GM12878 (cell line): ENCODE measurements at regions not wholly inside any gene's neighbourhood (a gene's known extent, or its start where the extent isn't known, plus 50 kb on each side); places are given as distances from the start of the nearest gene placed in this dataset.

ENCODE experiments used
- ATAC-seq: fragments of 200-7000 bp; cut with Tn5 transposase; 3 replicates; pipeline ENCODE4 v1.9.1; 2020; ENCODE audit warnings: mild to moderate bottlenecking, moderate library complexity
- BruUV-seq: library from RNA; stranded (reverse); fragments of 400-500 nt; replicated peaks from 2 replicates; lab custom pipeline; 2021; lab: Mats Ljungman, UMichigan
- CTCF ChIA-PET: fragments of 300-600 bp; sonication (Branson Sonifier 250); formaldehyde crosslinking; extraction: SDS; loops from one replicate; lab custom pipeline; 2021; ENCODE audit warnings: inconsistent platforms; lab: Yijun Ruan, JAX
- POLR2A ChIA-PET: fragments of 350-600 bp; formaldehyde crosslinking; extraction: SDS; loops from one replicate; lab custom pipeline; 2021; ENCODE audit warnings: inconsistent platforms; lab: Charles Lee
- RAD21 ChIA-PET: fragments of 300-600 bp; sonication (Branson Sonifier 250); formaldehyde crosslinking; loops from one replicate; lab custom pipeline; 2023; ENCODE audit warnings: antibody characterized with exemption; ENCODE audit not compliant: unreplicated experiment; lab: Charles Lee
- SMC1A ChIA-PET: fragments of 300-600 bp; sonication (Branson Sonifier 250); formaldehyde crosslinking; loops from one replicate; lab custom pipeline; 2023; ENCODE audit not compliant: unreplicated experiment, uncharacterized antibody; lab: Charles Lee
- DNase-seq: peaks from one replicate; pipeline ENCODE4 v3.0.0-alpha.2; 2011; ENCODE audit warnings: low read depth, low spot score
- FAIRE-seq: peaks from 3 replicates; lab custom pipeline; 2011; peaks lifted over from hg19 to GRCh38; lab: Jason Lieb, UNC
- H2AFZ ChIP-seq: 2 replicates; pipeline ENCODE4 v1.6.0; 2011; ENCODE audit warnings: low read depth, low read length, control low read depth; ENCODE audit not compliant: control insufficient read depth
- H3K27ac ChIP-seq: 2 replicates; pipeline ENCODE4 v1.5.1; 2011; ENCODE audit warnings: control low read depth; ENCODE audit not compliant: control insufficient read depth, insufficient read depth
- H3K27me3 ChIP-seq, 2 experiments: replicated peaks in 1 of 2; 2 replicates each; pipeline versions ENCODE4 v1.6.0 to v1.6.1; 2011; ENCODE audit warnings: low read length in 1 of 2; ENCODE audit not compliant: control insufficient read depth in 2 of 2, insufficient read depth in 2 of 2
- H3K36me3 ChIP-seq, 2 experiments: 2 replicates each; pipeline ENCODE4 v1.5.1; 2011; ENCODE audit warnings: low read length in 1 of 2; ENCODE audit not compliant: control insufficient read depth in 2 of 2, insufficient read depth in 2 of 2
- H3K4me1 ChIP-seq: 2 replicates; pipeline ENCODE4 v1.6.1; 2011; ENCODE audit warnings: mild to moderate bottlenecking, low read length, moderate library complexity, mixed read lengths; ENCODE audit not compliant: control insufficient read depth, insufficient read depth
- H3K4me2 ChIP-seq: 2 replicates; pipeline ENCODE4 v1.6.0; 2011; ENCODE audit warnings: control low read depth; ENCODE audit not compliant: control insufficient read depth, insufficient read depth
- H3K4me3 ChIP-seq: fragments of 200-600 bp; sonication (generic); 2 replicates; pipeline ENCODE4 v1.5.1; 2016
- H3K79me2 ChIP-seq: 2 replicates; pipeline ENCODE4 v1.6.0; 2011; ENCODE audit warnings: low read length; ENCODE audit not compliant: control insufficient read depth, insufficient read depth
- H3K9ac ChIP-seq: 2 replicates; pipeline ENCODE4 v1.8.0; 2011; ENCODE audit warnings: low read length, control low read depth, mixed read lengths; ENCODE audit not compliant: control insufficient read depth, insufficient read depth
- H3K9me3 ChIP-seq: replicated peaks from 3 replicates; pipeline ENCODE4 v1.5.1; 2011; ENCODE audit warnings: mild to moderate bottlenecking, low read length; ENCODE audit not compliant: control insufficient read depth, insufficient read depth
- H4K20me1 ChIP-seq: 2 replicates; pipeline ENCODE4 v1.6.0; 2011; ENCODE audit not compliant: control insufficient read depth, insufficient read depth
- FOXM1 ChIP-seq: IDR thresholded peaks from 2 replicates; pipeline ENCODE4 v1.6.1; 2012; ENCODE audit warnings: low read depth, mild to moderate bottlenecking, inconsistent platforms, low read length, moderate library complexity
- GABPA ChIP-seq: IDR thresholded peaks from 2 replicates; pipeline ENCODE4 v1.6.1; 2014; ENCODE audit warnings: antibody characterized with exemption, low read depth, mild to moderate bottlenecking, inconsistent platforms
- KAT2A ChIP-seq: conservative IDR thresholded peaks from 2 replicates; pipeline ENCODE4 v1.6.1; 2011; ENCODE audit warnings: low read depth, low read length; ENCODE audit not compliant: control insufficient read depth
- KLF5 ChIP-seq: fragments of 450-650 bp; IDR thresholded peaks from 2 replicates; pipeline ENCODE4 v1.6.1; 2014; ENCODE audit warnings: mild to moderate bottlenecking; ENCODE audit not compliant: partially characterized antibody
- MTA3 ChIP-seq: IDR thresholded peaks from 2 replicates; pipeline ENCODE4 v1.6.1; 2012; ENCODE audit warnings: low read length, inconsistent platforms, borderline replicate concordance
- POLR2AphosphoS5 ChIP-seq: IDR thresholded peaks from 2 replicates; pipeline ENCODE4 v1.6.1; 2011; ENCODE audit warnings: mild to moderate bottlenecking, low read length, inconsistent platforms
- RAD21 ChIP-seq: IDR thresholded peaks from 2 replicates; pipeline ENCODE4 v1.6.1; 2011; ENCODE audit warnings: mild to moderate bottlenecking, low read depth, low read length, moderate library complexity; ENCODE audit not compliant: insufficient read depth
- SMAD5 ChIP-seq: IDR thresholded peaks from 2 replicates; pipeline ENCODE4 v1.6.1; 2016; ENCODE audit warnings: antibody characterized with exemption, low read depth
- WGBS: methylation state at CpG from one replicate; pipeline ENCODE4 v1.1.6; 2016; ENCODE audit warnings: low lambda C conversion rate; ENCODE audit not compliant: insufficient replicate concordance, insufficient coverage; ENCODE audit errors: missing lambda C conversion rate; 5-methylcytosine and 5-hydroxymethylcytosine counted together
- in situ Hi-C: fragments of 300-500 bp; cut with MboI; formaldehyde crosslinking; loops from 9 replicates; pipeline ENCODE4 v1.14.3; 2018; ENCODE audit warnings: mixed read lengths
- intact Hi-C: fragments of 100-400 bp; cut with micrococcal nuclease; formaldehyde crosslinking; loops from one replicate; pipeline ENCODE4 v1.14.2; 2022; ENCODE audit not compliant: unreplicated experiment
- TF ChIP-seq, protein P1 (sequence below): fragments of 450-650 bp; IDR thresholded peaks from 2 replicates; pipeline ENCODE4 v1.6.1; 2016; ENCODE audit warnings: mild to moderate bottlenecking, moderate library complexity, borderline replicate concordance

DNA sequence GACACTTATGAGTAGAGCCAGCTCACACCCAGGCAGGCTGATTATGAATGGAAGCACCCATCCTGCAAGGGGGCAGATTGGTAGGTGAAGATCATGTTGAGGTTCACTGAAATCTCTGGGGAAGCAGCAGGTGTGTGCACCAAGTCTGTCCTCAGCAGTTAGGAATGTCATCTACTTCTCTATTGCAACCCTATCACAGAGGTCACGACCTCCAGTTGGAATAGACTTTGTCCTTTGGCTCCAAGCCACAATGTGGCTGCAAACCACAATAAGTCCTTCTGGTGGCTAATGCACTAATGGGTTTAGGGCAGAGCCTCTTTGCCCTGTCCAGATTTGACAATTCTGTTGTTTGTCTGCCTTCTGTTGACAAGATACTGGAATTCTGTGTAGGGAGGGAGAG lies 1056.7 kb downstream of the PCDH19 start:
- Histone ChIP-seq H3K27me3 (no peaks in the 10 kb centered on the region), H3K4me1 (no peaks in the 10 kb centered on the region), H3K36me3 (no peaks in the 10 kb centered on the region), H2AFZ (no peak overlapping the region), H3K9ac (no peak overlapping the region), H3K4me3 (no peak overlapping the region), H3K9me3 (no peaks in the 10 kb centered on the region), H4K20me1 (no peaks in the 10 kb centered on the region), H3K4me2 (no peak overlapping the region), H3K79me2 (no peaks in the 10 kb centered on the region), H3K27ac (no peak overlapping the region)
- ATAC-seq: no peak
- DNase-seq: no peak
- ChIA-PET CTCF (no interaction called here), POLR2A (no interaction called here), SMC1A (no interaction called here), RAD21 (no interaction called here)
- intact Hi-C loops: no loop called here
- no TSS peak for BruUV-seq
- FAIRE-seq: no peak
- WGBS: 13% methylated on average over 1 of the region's 1 CpG
- TF ChIP-seq, protein P1, sequence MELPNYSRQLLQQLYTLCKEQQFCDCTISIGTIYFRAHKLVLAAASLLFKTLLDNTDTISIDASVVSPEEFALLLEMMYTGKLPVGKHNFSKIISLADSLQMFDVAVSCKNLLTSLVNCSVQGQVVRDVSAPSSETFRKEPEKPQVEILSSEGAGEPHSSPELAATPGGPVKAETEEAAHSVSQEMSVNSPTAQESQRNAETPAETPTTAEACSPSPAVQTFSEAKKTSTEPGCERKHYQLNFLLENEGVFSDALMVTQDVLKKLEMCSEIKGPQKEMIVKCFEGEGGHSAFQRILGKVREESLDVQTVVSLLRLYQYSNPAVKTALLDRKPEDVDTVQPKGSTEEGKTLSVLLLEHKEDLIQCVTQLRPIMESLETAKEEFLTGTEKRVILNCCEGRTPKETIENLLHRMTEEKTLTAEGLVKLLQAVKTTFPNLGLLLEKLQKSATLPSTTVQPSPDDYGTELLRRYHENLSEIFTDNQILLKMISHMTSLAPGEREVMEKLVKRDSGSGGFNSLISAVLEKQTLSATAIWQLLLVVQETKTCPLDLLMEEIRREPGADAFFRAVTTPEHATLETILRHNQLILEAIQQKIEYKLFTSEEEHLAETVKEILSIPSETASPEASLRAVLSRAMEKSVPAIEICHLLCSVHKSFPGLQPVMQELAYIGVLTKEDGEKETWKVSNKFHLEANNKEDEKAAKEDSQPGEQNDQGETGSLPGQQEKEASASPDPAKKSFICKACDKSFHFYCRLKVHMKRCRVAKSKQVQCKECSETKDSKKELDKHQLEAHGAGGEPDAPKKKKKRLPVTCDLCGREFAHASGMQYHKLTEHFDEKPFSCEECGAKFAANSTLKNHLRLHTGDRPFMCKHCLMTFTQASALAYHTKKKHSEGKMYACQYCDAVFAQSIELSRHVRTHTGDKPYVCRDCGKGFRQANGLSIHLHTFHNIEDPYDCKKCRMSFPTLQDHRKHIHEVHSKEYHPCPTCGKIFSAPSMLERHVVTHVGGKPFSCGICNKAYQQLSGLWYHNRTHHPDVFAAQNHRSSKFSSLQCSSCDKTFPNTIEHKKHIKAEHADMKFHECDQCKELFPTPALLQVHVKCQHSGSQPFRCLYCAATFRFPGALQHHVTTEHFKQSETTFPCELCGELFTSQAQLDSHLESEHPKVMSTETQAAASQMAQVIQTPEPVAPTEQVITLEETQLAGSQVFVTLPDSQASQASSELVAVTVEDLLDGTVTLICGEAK: no peak
- TF ChIP-seq KAT2A: no peak
- TF ChIP-seq POLR2AphosphoS5: no peak
- no peak for TF ChIP-seq MTA3
- no peak for TF ChIP-seq KLF5
- no peak for TF ChIP-seq FOXM1
- no peak for TF ChIP-seq RAD21
- TF ChIP-seq SMAD5: no peak
- TF ChIP-seq GABPA: no peak
- in situ Hi-C loops: no loop called here
